Coronary artery (tissue), 2 donors: ENCODE measurements at regions not wholly inside any gene's neighbourhood (a gene's known extent, or its start where the extent isn't known, plus 50 kb on each side); places are given as distances from the start of the nearest gene placed in this dataset.

Source experiments
- DNase-seq: peaks from one replicate; pipeline ENCODE4 v3.0.0-alpha.2; 2017; ENCODE audit warnings: low spot score
- H3K27ac ChIP-seq, 2 donors: fragments of 200-600 bp; sonication (generic); one replicate each; pipeline ENCODE4 v1.5.1; 2016 to 2019
- H3K4me3 ChIP-seq: fragments of 200-600 bp; sonication (generic); 2 replicates; pipeline ENCODE4 v1.5.1; 2016; ENCODE audit warnings: mild to moderate bottlenecking, moderate library complexity
- TF ChIP-seq, protein P1 (sequence below): fragments of 200-600 bp; sonication (generic); IDR thresholded peaks from one replicate; pipeline ENCODE4 v1.5.1; 2019; ENCODE audit warnings: antibody characterized with exemption

DNA sequence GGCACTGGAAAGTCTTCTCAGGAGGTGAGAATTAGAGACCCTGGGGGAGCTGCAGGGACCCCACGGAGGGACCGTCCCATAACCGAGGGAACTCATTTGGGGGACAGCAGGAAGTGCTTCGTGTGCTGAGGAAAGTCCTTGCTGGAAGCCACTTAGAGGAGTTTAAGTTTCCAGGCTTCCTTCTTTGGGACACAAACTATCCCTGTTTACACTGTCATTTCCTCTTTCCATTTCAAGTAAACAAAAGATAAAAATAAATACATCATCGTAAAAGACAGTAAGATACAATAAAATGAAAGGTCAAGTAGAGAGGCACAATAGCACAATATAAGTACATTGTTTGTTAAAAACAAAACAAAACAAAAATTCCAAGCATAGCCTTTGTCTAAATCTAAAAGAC, 101.2 kb downstream of the TTLL2 start:
- Histone ChIP-seq H3K4me3 (no peak overlapping the region), H3K27ac (no peak overlapping the region)
- TF ChIP-seq, protein P1, sequence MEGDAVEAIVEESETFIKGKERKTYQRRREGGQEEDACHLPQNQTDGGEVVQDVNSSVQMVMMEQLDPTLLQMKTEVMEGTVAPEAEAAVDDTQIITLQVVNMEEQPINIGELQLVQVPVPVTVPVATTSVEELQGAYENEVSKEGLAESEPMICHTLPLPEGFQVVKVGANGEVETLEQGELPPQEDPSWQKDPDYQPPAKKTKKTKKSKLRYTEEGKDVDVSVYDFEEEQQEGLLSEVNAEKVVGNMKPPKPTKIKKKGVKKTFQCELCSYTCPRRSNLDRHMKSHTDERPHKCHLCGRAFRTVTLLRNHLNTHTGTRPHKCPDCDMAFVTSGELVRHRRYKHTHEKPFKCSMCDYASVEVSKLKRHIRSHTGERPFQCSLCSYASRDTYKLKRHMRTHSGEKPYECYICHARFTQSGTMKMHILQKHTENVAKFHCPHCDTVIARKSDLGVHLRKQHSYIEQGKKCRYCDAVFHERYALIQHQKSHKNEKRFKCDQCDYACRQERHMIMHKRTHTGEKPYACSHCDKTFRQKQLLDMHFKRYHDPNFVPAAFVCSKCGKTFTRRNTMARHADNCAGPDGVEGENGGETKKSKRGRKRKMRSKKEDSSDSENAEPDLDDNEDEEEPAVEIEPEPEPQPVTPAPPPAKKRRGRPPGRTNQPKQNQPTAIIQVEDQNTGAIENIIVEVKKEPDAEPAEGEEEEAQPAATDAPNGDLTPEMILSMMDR: no peak
- DNase-seq: no peak

DNA sequence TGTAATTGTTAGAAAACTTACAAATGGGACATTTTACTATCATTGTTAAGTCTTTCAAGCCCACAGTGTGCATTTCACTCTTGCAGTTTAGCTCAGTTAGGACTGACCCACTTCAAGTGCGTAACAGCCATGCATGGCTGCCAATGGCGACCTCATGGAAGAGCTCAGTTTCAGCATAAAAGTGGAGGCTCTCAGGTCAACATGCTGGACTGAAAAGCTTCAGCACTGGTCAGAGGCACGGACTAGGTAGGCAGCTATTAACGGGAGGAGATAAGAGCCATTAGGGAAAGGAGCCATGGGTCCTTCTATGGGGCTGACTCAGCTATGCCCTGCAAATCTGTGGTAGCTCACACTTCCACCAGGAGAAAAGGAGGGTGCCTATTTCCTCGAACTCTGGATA, 101.8 kb downstream of the TTLL2 start:
- DNase-seq: peak; percentile 8

DNA sequence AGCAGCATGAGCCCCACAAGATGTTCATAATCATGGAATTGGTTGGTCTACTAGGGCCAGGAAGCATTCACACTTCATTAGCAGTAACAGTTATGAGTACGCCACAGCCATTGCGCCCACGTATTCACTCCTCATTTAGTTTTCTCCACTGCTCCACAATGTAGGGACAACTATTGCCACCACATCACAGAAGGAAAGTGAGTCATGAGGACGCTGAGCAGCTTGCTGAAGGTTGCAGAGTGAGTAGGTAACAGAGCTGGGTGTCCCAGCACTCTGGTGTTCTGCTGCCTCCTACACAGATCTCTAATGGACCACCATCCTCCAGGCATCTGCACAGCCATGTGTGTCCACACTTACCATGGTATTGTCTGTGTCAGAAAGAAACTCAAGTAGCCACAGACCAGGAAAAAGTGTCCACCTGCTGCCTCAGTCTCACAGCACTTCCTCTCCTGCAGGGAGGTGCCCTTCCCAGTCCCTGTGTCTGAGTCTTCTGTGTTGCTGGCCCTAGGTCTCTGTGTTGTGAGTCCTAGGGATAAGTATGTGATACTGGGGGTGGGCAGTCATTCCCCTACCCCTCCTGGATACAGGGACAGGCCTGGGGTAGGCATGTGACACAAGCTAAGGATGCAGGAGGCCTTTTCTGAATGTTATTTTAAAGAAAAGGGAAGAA, 103.9 kb downstream of the TTLL2 start:
- no peak overlapping the region for H3K27ac ChIP-seq
- TF ChIP-seq, protein P1: no peak
- peak; percentile 38 for DNase-seq
- no peak overlapping the region for H3K4me3 ChIP-seq

More for the DNA sequence above, 101.8 kb downstream of the TTLL2 start:
- Histone ChIP-seq H3K4me3 (no peak overlapping the region), H3K27ac (no peak overlapping the region)
- TF ChIP-seq, protein P1: no peak

DNA sequence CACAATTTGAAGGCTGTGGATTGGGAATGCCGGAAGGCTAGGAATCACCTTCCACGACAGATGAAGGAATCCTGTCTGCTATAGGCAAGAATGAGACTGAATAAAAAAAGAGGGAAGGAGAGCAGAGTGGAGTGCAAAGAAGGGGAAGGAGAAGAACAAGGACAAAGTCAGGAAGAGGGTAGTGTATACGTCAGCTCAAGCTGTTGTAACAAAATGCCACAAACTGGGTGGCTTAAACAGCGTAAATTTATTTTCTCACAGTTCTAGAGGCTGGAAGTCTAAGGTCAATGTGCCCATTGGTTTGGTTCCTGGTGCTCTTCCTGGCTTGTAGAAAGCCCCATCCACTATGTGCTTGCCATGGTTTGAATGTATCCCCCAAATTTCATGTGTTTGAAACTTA, 104.5 kb downstream of the TTLL2 start:
- TF ChIP-seq, protein P1: no peak
- Histone ChIP-seq H3K4me3 (no peak overlapping the region), H3K27ac (no peak overlapping the region)
- peak; percentile 2 for DNase-seq

DNA sequence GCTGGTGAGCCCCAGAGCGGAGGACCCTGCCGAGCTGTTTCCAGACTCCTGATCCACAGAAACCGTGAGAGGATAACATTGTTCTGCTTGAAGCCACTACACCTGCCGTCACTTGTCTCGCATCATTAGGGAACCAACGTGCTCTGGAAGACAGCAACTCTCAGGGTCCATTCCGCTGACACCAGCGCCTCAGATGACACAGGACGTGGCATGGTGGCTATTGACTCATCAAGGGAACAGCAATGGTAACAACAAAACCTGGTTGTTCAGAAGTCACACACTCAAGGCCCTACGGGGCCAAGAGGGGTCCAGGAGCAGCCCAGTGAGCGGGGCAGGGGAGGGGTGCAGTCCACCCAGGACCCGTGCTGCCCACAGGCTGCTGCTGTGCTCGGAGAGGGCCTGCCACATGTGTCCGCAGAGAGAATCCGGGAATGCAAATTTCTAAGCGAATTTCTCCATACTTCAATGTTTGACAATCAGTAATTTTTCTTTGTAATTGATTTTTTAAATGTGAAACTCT, 110.4 kb downstream of the TTLL2 start:
- peak; percentile 54 for DNase-seq
- Histone ChIP-seq H3K27ac (no peak overlapping the region), H3K4me3 (no peak overlapping the region)
- TF ChIP-seq, protein P1: no peak

DNA sequence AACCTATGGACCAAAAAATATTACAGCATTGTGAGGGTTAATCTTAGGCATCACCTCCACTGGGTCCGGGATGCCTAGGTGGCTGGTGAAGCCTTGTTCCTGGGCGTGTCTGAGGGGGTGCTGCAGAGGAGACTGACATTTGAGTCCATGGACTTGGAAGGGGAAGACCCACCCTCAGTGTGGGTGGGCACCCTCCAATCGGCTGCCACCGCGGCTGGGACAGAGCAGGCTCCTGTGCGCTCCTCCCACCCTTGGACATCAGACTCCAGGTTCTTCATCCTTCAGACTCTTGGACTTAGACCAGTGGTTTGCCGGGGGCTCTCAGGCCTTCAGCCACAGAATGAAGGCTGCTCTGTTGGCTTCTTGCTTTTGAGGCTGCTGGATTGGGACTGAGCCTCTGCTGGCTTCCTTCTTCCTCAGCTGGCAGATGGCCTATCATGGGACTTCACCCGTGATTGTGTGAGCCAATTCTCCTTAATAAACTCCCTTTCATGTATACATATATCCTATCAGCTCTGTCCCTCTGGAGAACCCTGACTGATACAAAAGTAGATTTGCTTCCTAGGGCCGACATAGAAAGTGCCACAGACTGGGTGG, 113.1 kb downstream of the TTLL2 start:
- DNase-seq: peak; percentile 49
- Histone ChIP-seq H3K27ac (no peak overlapping the region), H3K4me3 (no peak overlapping the region)
- TF ChIP-seq, protein P1: no peak

DNA sequence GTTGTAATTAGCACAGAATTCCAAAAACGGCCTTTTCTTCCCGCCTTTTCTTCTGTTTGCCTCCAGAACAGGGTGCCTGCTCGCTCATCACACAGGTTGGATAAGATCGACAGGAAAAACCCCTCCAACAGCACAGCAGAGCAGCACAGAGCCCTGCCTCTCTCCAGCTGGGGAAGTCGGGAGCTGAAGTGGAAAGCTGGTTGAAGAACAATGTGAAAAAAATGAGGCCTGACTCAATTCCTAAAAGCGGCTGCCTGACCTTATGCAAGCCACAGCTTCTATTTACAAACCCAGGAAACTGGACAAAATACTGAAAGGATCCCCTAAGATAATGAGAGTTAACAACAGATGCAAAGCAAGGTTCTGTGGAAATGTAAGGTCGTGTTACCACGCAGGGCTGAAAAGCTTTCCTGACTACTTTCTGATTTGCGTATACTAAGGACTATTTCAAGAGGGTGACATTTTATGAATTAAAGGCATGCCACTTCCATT, 116.9 kb downstream of the TTLL2 start:
- Histone ChIP-seq H3K27ac (no peak overlapping the region), H3K4me3 (no peak overlapping the region)
- no peak for DNase-seq

More for the DNA sequence above, 116.9 kb downstream of the TTLL2 start:
- TF ChIP-seq, protein P1: no peak
